Neural cell (in vitro differentiated cells): ENCODE measurements at regions not wholly inside any gene's neighbourhood (a gene's known extent, or its start where the extent isn't known, plus 50 kb on each side); places are given as distances from the start of the nearest gene placed in this dataset.
"Not testable (repeated sequence)": the region's sequence is repeated elsewhere in the genome, so short reads cannot be mapped to it uniquely, and the experiment has no call there.

Experiments used
- EP300 ChIP-seq: fragments of 450-650 bp; conservative IDR thresholded peaks from 2 replicates; pipeline ENCODE4 v1.6.1; 2014; ENCODE audit warnings: antibody characterized with exemption, mild to moderate bottlenecking, moderate library complexity; ENCODE audit not compliant: poor library complexity, severe bottlenecking
- EZH2 ChIP-seq: fragments of 200-600, 300-800 bp; shearing (Covaris generic), sonication (generic); IDR thresholded peaks from 2 replicates; pipeline ENCODE4 v1.6.1; 2014; ENCODE audit warnings: antibody characterized with exemption, low read length, borderline replicate concordance, mild to moderate bottlenecking; ENCODE audit not compliant: insufficient read depth, poor library complexity, severe bottlenecking
- POLR2AphosphoS5 ChIP-seq: IDR thresholded peaks from 2 replicates; pipeline ENCODE4 v1.6.1; 2012
- TAF1 ChIP-seq: IDR thresholded peaks from 2 replicates; pipeline ENCODE4 v1.6.1; 2012; ENCODE audit warnings: low read depth
- TF ChIP-seq, protein P1 (sequence below): fragments of 450-650 bp; IDR thresholded peaks from 2 replicates; pipeline ENCODE4 v1.5.1; 2014; ENCODE audit warnings: antibody characterized with exemption, mild to moderate bottlenecking, moderate library complexity; ENCODE audit not compliant: poor library complexity, severe bottlenecking
- TF ChIP-seq, protein P2 (sequence below): IDR thresholded peaks from 2 replicates; pipeline ENCODE4 v1.6.1; 2012; ENCODE audit warnings: borderline replicate concordance

DNA sequence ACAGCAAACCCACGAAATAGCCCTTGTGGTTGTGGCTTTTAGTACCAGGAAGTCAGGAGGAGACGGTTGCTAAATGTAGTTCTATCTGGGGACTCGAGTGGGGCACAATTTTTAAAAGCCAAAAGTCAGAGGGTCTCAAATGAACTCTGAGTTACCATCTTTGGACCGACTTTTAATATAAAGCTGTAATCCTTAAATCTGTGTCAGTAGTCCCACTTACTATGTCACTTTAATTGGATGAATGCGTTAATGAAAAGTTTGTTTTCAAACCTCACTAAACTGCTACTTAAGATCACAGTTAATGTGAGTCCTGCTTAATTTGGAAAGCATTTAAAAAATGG is 162.3 kb downstream of the KBTBD2 start:
- not testable (repeated sequence) for TF ChIP-seq TAF1, EP300, EZH2, POLR2AphosphoS5
- TF ChIP-seq, protein P1, sequence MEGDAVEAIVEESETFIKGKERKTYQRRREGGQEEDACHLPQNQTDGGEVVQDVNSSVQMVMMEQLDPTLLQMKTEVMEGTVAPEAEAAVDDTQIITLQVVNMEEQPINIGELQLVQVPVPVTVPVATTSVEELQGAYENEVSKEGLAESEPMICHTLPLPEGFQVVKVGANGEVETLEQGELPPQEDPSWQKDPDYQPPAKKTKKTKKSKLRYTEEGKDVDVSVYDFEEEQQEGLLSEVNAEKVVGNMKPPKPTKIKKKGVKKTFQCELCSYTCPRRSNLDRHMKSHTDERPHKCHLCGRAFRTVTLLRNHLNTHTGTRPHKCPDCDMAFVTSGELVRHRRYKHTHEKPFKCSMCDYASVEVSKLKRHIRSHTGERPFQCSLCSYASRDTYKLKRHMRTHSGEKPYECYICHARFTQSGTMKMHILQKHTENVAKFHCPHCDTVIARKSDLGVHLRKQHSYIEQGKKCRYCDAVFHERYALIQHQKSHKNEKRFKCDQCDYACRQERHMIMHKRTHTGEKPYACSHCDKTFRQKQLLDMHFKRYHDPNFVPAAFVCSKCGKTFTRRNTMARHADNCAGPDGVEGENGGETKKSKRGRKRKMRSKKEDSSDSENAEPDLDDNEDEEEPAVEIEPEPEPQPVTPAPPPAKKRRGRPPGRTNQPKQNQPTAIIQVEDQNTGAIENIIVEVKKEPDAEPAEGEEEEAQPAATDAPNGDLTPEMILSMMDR = not testable (repeated sequence)
- TF ChIP-seq, protein P2, sequence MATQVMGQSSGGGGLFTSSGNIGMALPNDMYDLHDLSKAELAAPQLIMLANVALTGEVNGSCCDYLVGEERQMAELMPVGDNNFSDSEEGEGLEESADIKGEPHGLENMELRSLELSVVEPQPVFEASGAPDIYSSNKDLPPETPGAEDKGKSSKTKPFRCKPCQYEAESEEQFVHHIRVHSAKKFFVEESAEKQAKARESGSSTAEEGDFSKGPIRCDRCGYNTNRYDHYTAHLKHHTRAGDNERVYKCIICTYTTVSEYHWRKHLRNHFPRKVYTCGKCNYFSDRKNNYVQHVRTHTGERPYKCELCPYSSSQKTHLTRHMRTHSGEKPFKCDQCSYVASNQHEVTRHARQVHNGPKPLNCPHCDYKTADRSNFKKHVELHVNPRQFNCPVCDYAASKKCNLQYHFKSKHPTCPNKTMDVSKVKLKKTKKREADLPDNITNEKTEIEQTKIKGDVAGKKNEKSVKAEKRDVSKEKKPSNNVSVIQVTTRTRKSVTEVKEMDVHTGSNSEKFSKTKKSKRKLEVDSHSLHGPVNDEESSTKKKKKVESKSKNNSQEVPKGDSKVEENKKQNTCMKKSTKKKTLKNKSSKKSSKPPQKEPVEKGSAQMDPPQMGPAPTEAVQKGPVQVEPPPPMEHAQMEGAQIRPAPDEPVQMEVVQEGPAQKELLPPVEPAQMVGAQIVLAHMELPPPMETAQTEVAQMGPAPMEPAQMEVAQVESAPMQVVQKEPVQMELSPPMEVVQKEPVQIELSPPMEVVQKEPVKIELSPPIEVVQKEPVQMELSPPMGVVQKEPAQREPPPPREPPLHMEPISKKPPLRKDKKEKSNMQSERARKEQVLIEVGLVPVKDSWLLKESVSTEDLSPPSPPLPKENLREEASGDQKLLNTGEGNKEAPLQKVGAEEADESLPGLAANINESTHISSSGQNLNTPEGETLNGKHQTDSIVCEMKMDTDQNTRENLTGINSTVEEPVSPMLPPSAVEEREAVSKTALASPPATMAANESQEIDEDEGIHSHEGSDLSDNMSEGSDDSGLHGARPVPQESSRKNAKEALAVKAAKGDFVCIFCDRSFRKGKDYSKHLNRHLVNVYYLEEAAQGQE = not testable (repeated sequence)
